HEK293 (cell line): ENCODE measurements at regions not wholly inside any gene's neighbourhood (a gene's known extent, or its start where the extent isn't known, plus 50 kb on each side); places are given as distances from the start of the nearest gene placed in this dataset.

Source experiments
- CTCF ChIA-PET: fragments of 350-600 bp; formaldehyde crosslinking; extraction: SDS; loops from one replicate; lab custom pipeline; 2021; ENCODE audit warnings: antibody characterized with exemption; lab: Yijun Ruan, JAX
- POLR2A ChIA-PET: fragments of 300-600 bp; formaldehyde crosslinking; extraction: SDS; loops from one replicate; lab custom pipeline; 2020; ENCODE audit warnings: antibody characterized with exemption, inconsistent platforms; lab: Yijun Ruan, JAX
- H3K27ac ChIP-seq: fragments of 200-500 bp; sonication (Bioruptor generic); 2 replicates; pipeline ENCODE4 v1.5.1; 2014; ENCODE audit warnings: low read depth, low read length, control low read depth, inconsistent platforms; ENCODE audit errors: extremely low read depth
- H3K36me3 ChIP-seq, 2 experiments: fragments of 200-500 bp in 1 of 2; sonication (Bioruptor generic) in 1 of 2; 1 replicate in 1 of 2; 2 replicates in 1 of 2; pipeline ENCODE4 v1.5.1; 2014 to 2017; ENCODE audit warnings: inconsistent platforms in 2 of 2, low read length in 2 of 2; ENCODE audit not compliant: control insufficient read depth in 2 of 2, insufficient read depth in 1 of 2
- H3K4me1 ChIP-seq: fragments of 200-500 bp; sonication (Bioruptor generic); 2 replicates; pipeline ENCODE4 v1.5.1; 2014; ENCODE audit warnings: mild to moderate bottlenecking, low read length, inconsistent platforms; ENCODE audit not compliant: control insufficient read depth, insufficient read depth
- H3K4me3 ChIP-seq: 2 replicates; pipeline ENCODE4 v1.5.1; 2011; ENCODE audit warnings: low read depth, mild to moderate bottlenecking, control low read depth, low read length, moderate library complexity
- H3K9me3 ChIP-seq: fragments of 200-500 bp; sonication (Bioruptor generic); 2 replicates; pipeline ENCODE4 v1.5.1; 2014; ENCODE audit warnings: low read depth, low read length, inconsistent platforms; ENCODE audit not compliant: control insufficient read depth, insufficient read depth
- GLI4 ChIP-seq: fragments of 450-650 bp; formaldehyde crosslinking; IDR thresholded peaks from 2 replicates; pipeline ENCODE4 v1.5.1; 2016; ENCODE audit warnings: missing biosample characterization, missing genetic modification characterization
- KLF16 ChIP-seq: fragments of 450-650 bp; formaldehyde crosslinking; IDR thresholded peaks from 2 replicates; pipeline ENCODE4 v1.5.1; 2017; ENCODE audit warnings: missing biosample characterization, missing genetic modification characterization
- PRDM4 ChIP-seq: fragments of 450-650 bp; formaldehyde crosslinking; IDR thresholded peaks from 2 replicates; pipeline ENCODE4 v1.5.1; 2017; ENCODE audit warnings: missing biosample characterization, missing genetic modification characterization
- SETDB1 ChIP-seq: IDR thresholded peaks from one replicate; pipeline ENCODE4 v1.6.1; 2017; ENCODE audit warnings: mild to moderate bottlenecking, low read length, moderate library complexity, mixed read lengths; ENCODE audit not compliant: insufficient read length
- TRIM28 ChIP-seq: IDR thresholded peaks from 2 replicates; pipeline ENCODE4 v1.6.1; 2011; ENCODE audit warnings: low read length, control low read depth, borderline replicate concordance
- ZNF112 ChIP-seq: fragments of 450-650 bp; formaldehyde crosslinking; IDR thresholded peaks from 2 replicates; pipeline ENCODE4 v1.5.0; 2017; ENCODE audit warnings: missing biosample characterization, missing genetic modification characterization
- ZNF121 ChIP-seq: fragments of 450-650 bp; formaldehyde crosslinking; IDR thresholded peaks from 2 replicates; pipeline ENCODE4 v1.5.1; 2016; ENCODE audit warnings: missing biosample characterization, missing genetic modification characterization
- ZNF24 ChIP-seq: fragments of 450-650 bp; formaldehyde crosslinking; IDR thresholded peaks from 2 replicates; pipeline ENCODE4 v1.5.1; 2016; ENCODE audit warnings: missing biosample characterization, missing genetic modification characterization
- ZNF280C ChIP-seq: fragments of 450-650 bp; formaldehyde crosslinking; IDR thresholded peaks from 2 replicates; pipeline ENCODE4 v1.5.1; 2016; ENCODE audit warnings: missing biosample characterization, missing genetic modification characterization
- ZNF302 ChIP-seq: fragments of 450-650 bp; formaldehyde crosslinking; IDR thresholded peaks from 2 replicates; pipeline ENCODE4 v1.5.1; 2016; ENCODE audit warnings: missing biosample characterization, missing genetic modification characterization, low read depth
- ZNF426 ChIP-seq: fragments of 450-650 bp; formaldehyde crosslinking; IDR thresholded peaks from 2 replicates; pipeline ENCODE4 v1.5.1; 2017; ENCODE audit warnings: missing biosample characterization, missing genetic modification characterization, mild to moderate bottlenecking, inconsistent platforms, moderate library complexity
- ZNF580 ChIP-seq: fragments of 450-650 bp; formaldehyde crosslinking; IDR thresholded peaks from 2 replicates; pipeline ENCODE4 v1.5.1; 2016; ENCODE audit warnings: missing biosample characterization, missing genetic modification characterization
- ZNF747 ChIP-seq: fragments of 450-650 bp; formaldehyde crosslinking; IDR thresholded peaks from 2 replicates; pipeline ENCODE4 v1.5.1; 2016; ENCODE audit warnings: missing biosample characterization, missing genetic modification characterization
- ZNF76 ChIP-seq: fragments of 450-650 bp; formaldehyde crosslinking; IDR thresholded peaks from 2 replicates; pipeline ENCODE4; 2016; ENCODE audit warnings: low read depth, missing biosample characterization, missing genetic modification characterization, borderline replicate concordance
- ZSCAN5A ChIP-seq: fragments of 450-650 bp; formaldehyde crosslinking; IDR thresholded peaks from 2 replicates; pipeline ENCODE4 v1.5.1; 2016; ENCODE audit warnings: missing biosample characterization, missing genetic modification characterization
- ZXDB ChIP-seq: fragments of 450-650 bp; formaldehyde crosslinking; IDR thresholded peaks from 2 replicates; pipeline ENCODE4 v1.5.1; 2016; ENCODE audit warnings: missing biosample characterization, missing genetic modification characterization
- TF ChIP-seq, protein P1 (sequence below): fragments of 450-650 bp; formaldehyde crosslinking; IDR thresholded peaks from 2 replicates; pipeline ENCODE4 v1.5.1; 2016; ENCODE audit warnings: missing biosample characterization, missing genetic modification characterization, low read depth

DNA sequence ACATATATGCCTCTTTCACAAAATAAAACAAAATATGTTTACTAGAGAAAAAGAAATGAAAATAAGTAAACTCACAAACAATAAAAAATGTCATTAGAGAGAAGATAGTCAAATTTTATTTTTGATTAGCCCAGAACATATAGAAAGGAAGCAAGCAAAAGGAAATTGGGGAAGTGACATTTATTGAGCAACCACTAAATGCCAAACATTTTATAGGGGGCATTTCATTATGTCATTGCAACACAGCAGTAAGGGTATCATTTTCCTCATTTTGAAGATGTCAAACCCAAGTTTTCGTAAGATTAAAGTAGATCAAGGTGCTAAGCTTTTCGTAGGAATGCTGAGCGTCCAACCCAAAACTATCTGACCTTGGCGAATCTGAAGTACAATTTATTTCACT is 1331.5 kb upstream of the PABPC4L start:
- Histone ChIP-seq H3K36me3 (no peaks in the 10 kb centered on the region), H3K4me3 (no peak overlapping the region), H3K4me1 (no peaks in the 10 kb centered on the region), H3K9me3 (no peaks in the 10 kb centered on the region), H3K27ac (no peak overlapping the region)
- TF ChIP-seq ZNF580 (tag by site-specific recombination) (no peak), GLI4 (no peak), SETDB1 (no peak), ZSCAN5A (tag by site-specific recombination) (no peak)
- ChIA-PET CTCF (no interaction called here), POLR2A (no interaction called here)

DNA sequence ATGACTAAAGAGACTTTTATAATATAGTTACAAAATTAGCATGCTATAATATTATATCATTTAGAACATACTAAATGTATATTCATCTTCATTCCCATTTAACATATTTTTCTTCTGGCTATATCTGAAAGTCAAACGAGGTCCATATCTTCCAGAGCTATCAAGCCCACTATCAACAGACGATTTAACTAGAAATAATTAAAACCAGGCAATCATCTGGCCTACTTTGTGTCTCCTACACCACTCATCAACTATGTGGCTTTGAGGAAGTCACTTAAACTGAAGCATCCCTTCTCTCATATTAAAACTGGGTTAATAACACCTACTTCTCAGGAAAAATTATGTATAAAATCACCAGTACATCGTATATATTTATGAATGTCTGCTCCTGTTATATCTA is 1330.5 kb upstream of the PABPC4L start:
- Histone ChIP-seq H3K9me3 (no peaks in the 10 kb centered on the region), H3K27ac (no peak overlapping the region), H3K4me1 (no peaks in the 10 kb centered on the region), H3K4me3 (no peak overlapping the region), H3K36me3 (no peaks in the 10 kb centered on the region)
- CTCF ChIA-PET = no interaction called here
- POLR2A ChIA-PET = no interaction called here
- TF ChIP-seq ZNF426 (no peak), TRIM28 (no peak), ZNF747 (tag by site-specific recombination) (no peak), ZNF280C (no peak), ZNF121 (tag by site-specific recombination) (no peak), PRDM4 (tag by site-specific recombination) (no peak), ZXDB (tag by site-specific recombination) (no peak), KLF16 (no peak), ZNF24 (tag by site-specific recombination) (no peak), ZNF302 (tag by site-specific recombination) (no peak), ZNF112 (no peak), ZNF76 (tag by site-specific recombination) (no peak)
- TF ChIP-seq, protein P1, sequence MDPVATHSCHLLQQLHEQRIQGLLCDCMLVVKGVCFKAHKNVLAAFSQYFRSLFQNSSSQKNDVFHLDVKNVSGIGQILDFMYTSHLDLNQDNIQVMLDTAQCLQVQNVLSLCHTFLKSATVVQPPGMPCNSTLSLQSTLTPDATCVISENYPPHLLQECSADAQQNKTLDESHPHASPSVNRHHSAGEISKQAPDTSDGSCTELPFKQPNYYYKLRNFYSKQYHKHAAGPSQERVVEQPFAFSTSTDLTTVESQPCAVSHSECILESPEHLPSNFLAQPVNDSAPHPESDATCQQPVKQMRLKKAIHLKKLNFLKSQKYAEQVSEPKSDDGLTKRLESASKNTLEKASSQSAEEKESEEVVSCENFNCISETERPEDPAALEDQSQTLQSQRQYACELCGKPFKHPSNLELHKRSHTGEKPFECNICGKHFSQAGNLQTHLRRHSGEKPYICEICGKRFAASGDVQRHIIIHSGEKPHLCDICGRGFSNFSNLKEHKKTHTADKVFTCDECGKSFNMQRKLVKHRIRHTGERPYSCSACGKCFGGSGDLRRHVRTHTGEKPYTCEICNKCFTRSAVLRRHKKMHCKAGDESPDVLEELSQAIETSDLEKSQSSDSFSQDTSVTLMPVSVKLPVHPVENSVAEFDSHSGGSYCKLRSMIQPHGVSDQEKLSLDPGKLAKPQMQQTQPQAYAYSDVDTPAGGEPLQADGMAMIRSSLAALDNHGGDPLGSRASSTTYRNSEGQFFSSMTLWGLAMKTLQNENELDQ (tag by site-specific recombination) = no peak
